ENCODE measurements at regions not wholly inside any gene's neighbourhood (a gene's known extent, or its start where the extent isn't known, plus 50 kb on each side); places are given as distances from the start of the nearest gene placed in this dataset.

- no peak overlapping the region for H3K27ac Mint-ChIP-seq (ENCODE audit: unreplicated experiment)
- no peak for DNase-seq (ENCODE audit: low spot score)
- H3K36me3 Mint-ChIP-seq (ENCODE audit: low read depth) = peaks cover 5% of the 10 kb centered on the region
- peaks cover 15% of the 10 kb centered on the region for H3K4me1 Mint-ChIP-seq (ENCODE audit: low read depth)
- peaks cover 11% of the 10 kb centered on the region for H3K9me3 Mint-ChIP-seq (ENCODE audit: low read depth)
- no peak for TF ChIP-seq CTCF (IDR thresholded peaks at IDR 0.05)
- no peaks in the 10 kb centered on the region for H3K27me3 Mint-ChIP-seq (ENCODE audit: low read depth)
- no peak overlapping the region for H3K4me3 Mint-ChIP-seq (ENCODE audit: unreplicated experiment)
Measured at GRCh38 chr10:35854661-35855060, 212.6 kb upstream of the FZD8 start.

- Mint-ChIP-seq H3K9me3 (ENCODE audit: low read depth) (peaks cover 2% of the 10 kb centered on the region), H3K27ac (ENCODE audit: unreplicated experiment) (no peak overlapping the region), H3K4me3 (ENCODE audit: unreplicated experiment) (no peak overlapping the region), H3K4me1 (ENCODE audit: low read depth) (peaks cover 20% of the 10 kb centered on the region), H3K36me3 (ENCODE audit: low read depth) (no peaks in the 10 kb centered on the region), H3K27me3 (ENCODE audit: low read depth) (no peaks in the 10 kb centered on the region)
- no peak for DNase-seq (ENCODE audit: low spot score)
- no peak for TF ChIP-seq CTCF (IDR thresholded peaks at IDR 0.05)
Measured at GRCh38 chr10:35852721-35853120, 210.6 kb upstream of the FZD8 start.

GRCh38 chr10:35848412-35848811 lies 206.3 kb upstream of the FZD8 start:
- H3K36me3 Mint-ChIP-seq (ENCODE audit: low read depth) = no peaks in the 10 kb centered on the region
- no peaks in the 10 kb centered on the region for H3K9me3 Mint-ChIP-seq (ENCODE audit: low read depth)
- no peak overlapping the region for H3K27ac Mint-ChIP-seq (ENCODE audit: unreplicated experiment)

GRCh38 chr10:35844686-35845085 lies 202.6 kb upstream of the FZD8 start:
- peaks cover 16% of the 10 kb centered on the region for H3K9me3 Mint-ChIP-seq (ENCODE audit: low read depth)
- no peak overlapping the region for H3K4me3 Mint-ChIP-seq (ENCODE audit: unreplicated experiment)
- TF ChIP-seq CTCF (IDR thresholded peaks at IDR 0.05) = no peak
- peaks cover 6% of the 10 kb centered on the region for H3K36me3 Mint-ChIP-seq (ENCODE audit: low read depth)
- H3K27ac Mint-ChIP-seq (ENCODE audit: unreplicated experiment) = no peak overlapping the region
- H3K4me1 Mint-ChIP-seq (ENCODE audit: low read depth) = peaks cover 28% of the 10 kb centered on the region
- no peak for DNase-seq (ENCODE audit: low spot score)
- H3K27me3 Mint-ChIP-seq (ENCODE audit: low read depth) = no peaks in the 10 kb centered on the region

More at GRCh38 chr10:35848412-35848811, 206.3 kb upstream of the FZD8 start:
- Mint-ChIP-seq H3K4me3 (ENCODE audit: unreplicated experiment) (no peak overlapping the region), H3K4me1 (ENCODE audit: low read depth) (peaks cover 27% of the 10 kb centered on the region), H3K27me3 (ENCODE audit: low read depth) (no peaks in the 10 kb centered on the region)
- TF ChIP-seq CTCF (IDR thresholded peaks at IDR 0.05) = no peak
- no peak for DNase-seq (ENCODE audit: low spot score)

GRCh38 chr10:35843524-35844181 lies 201.6 kb upstream of the FZD8 start:
- peak; percentile 9 for TF ChIP-seq CTCF (IDR thresholded peaks at IDR 0.05)
- Mint-ChIP-seq H3K4me1 (ENCODE audit: low read depth) (peaks cover 24% of the 10 kb centered on the region), H3K4me3 (ENCODE audit: unreplicated experiment) (peak overlapping the region; percentile 23), H3K27ac (ENCODE audit: unreplicated experiment) (no peak overlapping the region), H3K27me3 (ENCODE audit: low read depth) (no peaks in the 10 kb centered on the region), H3K9me3 (ENCODE audit: low read depth) (peaks cover 19% of the 10 kb centered on the region), H3K36me3 (ENCODE audit: low read depth) (peaks cover 8% of the 10 kb centered on the region)
- no peak for DNase-seq (ENCODE audit: low spot score)

Data from chondrocyte (in vitro differentiated cells).